ENCODE measurements at regions not wholly inside any gene's neighbourhood (a gene's known extent, or its start where the extent isn't known, plus 50 kb on each side); places are given as distances from the start of the nearest gene placed in this dataset.

GRCh38 chr15:38147246-38147645 is 105.4 kb upstream of the SPRED1 start:
- H3K4me2 ChIP-seq: no peak overlapping the region
- no peak overlapping the region for H3K4me3 ChIP-seq
- H3K4me1 ChIP-seq: no peaks in the 10 kb centered on the region
- TF ChIP-seq CHD2 (IDR thresholded peaks at IDR 0.05; ENCODE audit: low read length, partially characterized antibody): no peak
- H3K9me3 ChIP-seq: peaks cover 4% of the 10 kb centered on the region; the same call in 2 of the 3 replicates
- ATAC-seq (no peak), FAIRE-seq (no peak), DNase-seq (ENCODE audit: low read depth in 1 of 2, low spot score in 1 of 2) (no peak)
- 35% methylated on average over 2 of the region's 2 CpGs for WGBS (ENCODE audit: missing lambda C conversion rate)
- POLR2A ChIA-PET: interaction anchor here (0.6 kb wide), 1 partner anchor 220 kb away, joined by 4 read pairs; no protein-coding TSS in a partner anchor
- H3K27ac ChIP-seq: no peak overlapping the region
- CTCF ChIA-PET: interaction anchor here (0.7 kb wide), 2 partner anchors 20 to 129 kb away, joined by 3 to 4 read pairs; no protein-coding TSS in a partner anchor

- Histone ChIP-seq H3K4me2 (no peak overlapping the region), H3K4me1 (no peaks in the 10 kb centered on the region), H3K27ac (no peak overlapping the region), H3K4me3 (no peak overlapping the region), H3K9me3 (peaks cover 4% of the 10 kb centered on the region; the same call in 2 of the 3 replicates)
- CTCF ChIA-PET: no interaction called here
- TF ChIP-seq EP300 (IDR thresholded peaks at IDR 0.05) (no peak), PHF8 (IDR thresholded peaks at IDR 0.05; ENCODE audit: borderline replicate concordance, low read depth) (no peak), MAFK (IDR thresholded peaks at IDR 0.05; ENCODE audit: partially characterized antibody) (no peak), CTCF (IDR thresholded peaks at IDR 0.05) (no peak), BHLHE40 (IDR thresholded peaks at IDR 0.05; ENCODE audit: low read depth, low read length) (no peak), NPAS2 (CRISPR knock-in tag; IDR thresholded peaks at IDR 0.05; ENCODE audit: borderline replicate concordance) (no peak), SMC3 (IDR thresholded peaks at IDR 0.05) (no peak), RARB (CRISPR knock-in tag; IDR thresholded peaks at IDR 0.05) (no peak), MAX (IDR thresholded peaks at IDR 0.05) (no peak), HOXB5 (CRISPR knock-in tag; IDR thresholded peaks at IDR 0.05) (no peak), ZSCAN20 (CRISPR knock-in tag; IDR thresholded peaks at IDR 0.05) (no peak), POLR2AphosphoS2 (conservative IDR thresholded peaks at IDR 0.05; ENCODE audit: low read length) (no peak), HES2 (IDR thresholded peaks at IDR 0.05) (no peak), HOXA7 (CRISPR knock-in tag; IDR thresholded peaks at IDR 0.05) (no peak)
- DNase-seq (ENCODE audit: low read depth in 1 of 2, low spot score in 1 of 2): no peak
- POLR2A ChIA-PET: no interaction called here
- WGBS (ENCODE audit: missing lambda C conversion rate): 47% methylated on average over 2 of the region's 2 CpGs
- ATAC-seq: no peak
- FAIRE-seq: no peak
These were observed 104.2 kb upstream of the SPRED1 start for GRCh38 chr15:38148471-38148870.

- FAIRE-seq: no peak
- H3K4me2 ChIP-seq: no peak overlapping the region
- DNase-seq (ENCODE audit: low read depth in 1 of 2, low spot score in 1 of 2): no peak
- no peaks in the 10 kb centered on the region for H3K4me1 ChIP-seq
- no peak overlapping the region for H3K27ac ChIP-seq
- WGBS (ENCODE audit: missing lambda C conversion rate): 34% methylated on average over 4 of the region's 4 CpGs
- TF ChIP-seq JUN (IDR thresholded peaks at IDR 0.05): no peak
- TF ChIP-seq HOXB13 (CRISPR knock-in tag; IDR thresholded peaks at IDR 0.05; ENCODE audit: low read depth): no peak
- TF ChIP-seq CHD4 (IDR thresholded peaks at IDR 0.05; ENCODE audit: borderline replicate concordance): no peak
- no peak for TF ChIP-seq HMGXB4 (CRISPR knock-in tag; IDR thresholded peaks at IDR 0.05; ENCODE audit: borderline replicate concordance)
- TF ChIP-seq HEYL (CRISPR knock-in tag; IDR thresholded peaks at IDR 0.05): no peak
- no peak for TF ChIP-seq PBX3 (IDR thresholded peaks at IDR 0.05)
- TF ChIP-seq EP300 (IDR thresholded peaks at IDR 0.05): no peak
- TF ChIP-seq TFCP2L1 (CRISPR knock-in tag; IDR thresholded peaks at IDR 0.05): no peak
- no peak for TF ChIP-seq HOXB5 (CRISPR knock-in tag; IDR thresholded peaks at IDR 0.05)
- no peak for TF ChIP-seq POLR2AphosphoS2 (conservative IDR thresholded peaks at IDR 0.05; ENCODE audit: low read length)
- TF ChIP-seq MYC (IDR thresholded peaks at IDR 0.05; ENCODE audit: borderline replicate concordance, low read length): no peak
- no peak for TF ChIP-seq MAFK (IDR thresholded peaks at IDR 0.05; ENCODE audit: partially characterized antibody)
- no peak for TF ChIP-seq MAX (IDR thresholded peaks at IDR 0.05)
- no peak for TF ChIP-seq RFX5 (IDR thresholded peaks at IDR 0.05)
- no peak for TF ChIP-seq ATOH8 (CRISPR knock-in tag; IDR thresholded peaks at IDR 0.05; ENCODE audit: low read depth)
- TF ChIP-seq ESRRA (IDR thresholded peaks at IDR 0.05; ENCODE audit: borderline replicate concordance, low read length): no peak
- ChIA-PET CTCF (no interaction called here), POLR2A (no interaction called here)
- ATAC-seq: no peak
- H3K4me3 ChIP-seq: no peak overlapping the region
- peaks cover 4% of the 10 kb centered on the region; the same call in 2 of the 3 replicates for H3K9me3 ChIP-seq
These were observed 103.3 kb upstream of the SPRED1 start for GRCh38 chr15:38149315-38149714.
